Inflammatory macrophage treated with lipopolysaccharide for 1 hour (primary cell): ENCODE measurements at regions not wholly inside any gene's neighbourhood (a gene's known extent, or its start where the extent isn't known, plus 50 kb on each side); places are given as distances from the start of the nearest gene placed in this dataset.

Source experiments
- DNase-seq, 2 donors: peaks; one replicate each; pipeline ENCODE4 v3.0.0-alpha.2; 2020 to 2022

GRCh38 chr20:6533761-6534479 lies 233.6 kb upstream of the BMP2 start:
- no peak for DNase-seq

DNA sequence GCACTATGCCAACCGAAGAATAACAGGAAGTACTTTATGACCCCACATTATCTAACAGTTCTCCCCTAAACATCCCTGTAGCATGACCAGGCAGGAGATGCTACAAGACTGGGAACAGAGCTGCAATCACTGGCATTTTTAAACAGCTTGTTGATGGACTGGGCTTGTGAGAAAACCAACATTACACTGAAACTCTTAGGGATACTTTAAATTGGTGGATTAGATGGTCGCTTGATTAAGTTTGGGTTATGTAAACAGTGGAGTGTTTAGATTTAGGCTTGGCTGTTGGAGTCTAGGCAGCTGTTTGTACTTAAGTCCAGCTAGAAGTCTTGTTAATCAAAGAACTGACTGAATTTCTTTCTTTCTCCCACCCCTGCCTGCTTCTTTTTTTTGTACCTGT lies 234.1 kb upstream of the BMP2 start:
- DNase-seq: no peak

GRCh38 chr20:6530779-6531315 lies 236.6 kb upstream of the BMP2 start:
- no peak for DNase-seq

DNA sequence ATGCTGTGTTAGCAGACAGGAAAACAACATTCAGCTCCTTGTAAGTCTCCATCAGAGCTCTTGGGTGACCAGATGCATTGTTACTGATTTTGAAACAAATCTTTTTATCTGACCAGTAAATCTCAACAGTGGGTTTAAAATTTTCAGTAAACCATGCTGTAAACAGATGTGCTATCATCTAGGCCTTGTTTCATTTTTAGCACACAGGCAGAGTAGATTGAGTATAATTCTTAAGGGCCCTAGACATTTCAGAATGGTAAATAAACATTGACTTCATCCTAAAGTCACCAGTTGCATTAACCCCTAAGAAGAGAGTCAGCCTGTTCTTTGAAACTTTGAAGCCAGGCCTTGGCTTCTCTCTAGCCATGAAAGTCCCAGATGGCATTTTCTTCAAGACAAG lies 237.2 kb upstream of the BMP2 start:
- no peak for DNase-seq

GRCh38 chr20:6525447-6526303 lies 241.8 kb upstream of the BMP2 start:
- DNase-seq: no peak

DNA sequence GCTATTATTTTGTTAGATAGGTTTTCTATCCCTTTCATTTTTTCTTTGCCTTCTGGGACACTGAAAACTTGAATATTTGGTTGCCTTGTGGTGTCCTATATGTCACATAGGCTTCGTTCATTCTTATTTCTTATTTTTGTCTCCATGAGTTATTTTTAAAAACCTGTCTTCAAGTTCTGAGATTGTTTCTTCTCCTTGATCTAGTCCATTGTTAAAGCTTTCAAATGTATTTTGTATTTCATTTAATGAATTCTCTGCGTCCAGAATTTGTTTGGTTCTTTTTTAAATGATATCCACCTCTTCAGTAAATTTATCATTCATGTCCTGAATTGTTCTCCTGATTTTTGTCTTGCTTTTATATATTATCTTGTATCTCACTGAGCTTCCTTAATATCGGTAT lies 243.2 kb upstream of the BMP2 start:
- no peak for DNase-seq

DNA sequence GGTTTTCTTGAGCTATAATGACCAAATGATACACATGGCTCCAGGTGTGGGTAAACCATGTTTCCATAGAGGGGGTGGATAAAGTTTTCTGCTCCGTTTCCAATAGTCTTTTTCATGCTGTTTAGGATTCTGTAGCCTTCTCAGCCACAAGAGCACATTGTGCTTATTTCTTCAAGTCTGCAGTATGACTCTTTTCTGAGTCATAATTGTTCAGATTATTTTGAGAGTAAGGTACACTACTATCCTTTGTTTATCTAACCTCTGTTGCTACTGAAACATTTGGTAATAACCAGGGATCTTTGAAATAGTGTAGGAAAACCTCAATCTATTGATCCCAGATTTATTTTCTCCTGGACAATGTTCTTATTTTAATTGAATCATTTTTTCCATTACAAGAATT lies 247.9 kb upstream of the BMP2 start:
- DNase-seq: no peak

DNA sequence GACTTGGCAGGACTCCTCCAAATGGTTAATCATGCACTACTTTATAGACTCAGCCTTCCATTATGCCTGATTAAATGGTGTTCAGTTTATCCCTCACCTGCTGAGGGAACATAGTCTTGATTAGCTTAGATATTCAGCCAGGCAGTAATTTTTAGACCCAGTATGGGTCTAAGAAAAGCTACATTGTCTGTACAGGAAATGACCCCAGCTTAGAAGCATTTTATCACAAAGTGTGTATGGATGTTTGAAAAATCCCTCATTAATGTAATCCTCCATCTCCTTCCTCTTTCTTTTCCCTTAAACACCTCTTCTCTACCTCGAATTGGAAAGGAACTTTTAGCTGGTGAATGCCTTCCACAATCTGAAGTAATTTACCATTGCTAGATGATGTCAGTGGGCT lies 252.2 kb upstream of the BMP2 start:
- no peak for DNase-seq

DNA sequence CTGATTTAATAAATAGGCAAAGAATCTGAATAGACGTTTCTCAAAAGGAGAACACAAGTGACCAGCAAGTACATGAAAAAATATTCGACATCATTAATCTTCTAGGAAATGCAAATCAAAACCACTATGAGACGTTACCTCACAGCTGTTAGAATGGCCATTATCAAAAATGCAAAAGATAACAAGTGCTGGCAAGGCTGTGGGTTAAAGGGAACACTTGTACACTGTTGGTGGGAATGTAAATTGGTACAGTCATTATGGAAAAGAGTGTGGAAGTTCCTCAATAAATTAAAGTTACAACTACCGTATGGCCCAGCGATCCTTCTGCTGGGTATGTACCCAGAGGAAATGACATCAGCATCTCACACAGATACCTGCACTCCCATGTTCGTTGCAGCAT lies 253.9 kb upstream of the BMP2 start:
- DNase-seq: no peak

DNA sequence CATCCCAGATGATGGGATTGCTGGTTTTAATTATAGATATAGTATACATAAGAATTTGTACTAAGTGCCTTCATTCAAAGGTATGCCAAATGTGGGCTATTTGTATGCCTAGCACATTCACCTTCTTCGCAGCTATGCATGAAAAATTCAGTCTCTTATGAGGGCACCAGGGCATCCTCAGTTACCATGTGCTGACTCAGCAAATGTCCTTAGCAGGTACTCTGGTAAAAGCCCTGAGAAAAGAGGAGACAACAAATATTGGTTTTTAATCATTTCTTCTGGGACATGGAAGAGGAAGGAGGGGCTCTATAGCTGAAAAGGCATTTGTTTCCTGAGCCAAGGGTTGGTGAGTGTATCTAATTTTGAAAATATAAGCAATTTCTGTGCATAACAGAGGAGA lies 258.1 kb upstream of the BMP2 start:
- no peak for DNase-seq

DNA sequence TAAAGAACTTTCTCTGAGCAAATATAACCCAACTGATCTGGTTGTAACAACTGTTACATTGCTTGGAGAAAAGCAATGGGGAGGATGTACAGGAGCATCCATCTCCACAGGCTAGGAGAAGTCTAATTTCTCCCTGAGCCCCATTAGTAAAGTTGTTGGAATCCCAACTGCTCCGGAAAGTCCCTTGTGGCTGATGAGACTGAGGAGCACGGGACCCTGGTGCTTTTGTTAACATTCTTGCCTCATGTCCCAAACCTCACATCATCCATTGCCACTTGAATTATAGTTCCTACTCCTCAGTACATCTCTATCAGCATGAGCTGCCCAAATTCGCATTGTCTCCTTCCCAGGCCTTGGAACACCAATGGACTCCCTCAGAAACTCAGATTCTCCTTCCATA lies 260.6 kb upstream of the BMP2 start:
- no peak for DNase-seq

GRCh38 chr20:6504826-6505225 lies 262.7 kb upstream of the BMP2 start:
- no peak for DNase-seq

DNA sequence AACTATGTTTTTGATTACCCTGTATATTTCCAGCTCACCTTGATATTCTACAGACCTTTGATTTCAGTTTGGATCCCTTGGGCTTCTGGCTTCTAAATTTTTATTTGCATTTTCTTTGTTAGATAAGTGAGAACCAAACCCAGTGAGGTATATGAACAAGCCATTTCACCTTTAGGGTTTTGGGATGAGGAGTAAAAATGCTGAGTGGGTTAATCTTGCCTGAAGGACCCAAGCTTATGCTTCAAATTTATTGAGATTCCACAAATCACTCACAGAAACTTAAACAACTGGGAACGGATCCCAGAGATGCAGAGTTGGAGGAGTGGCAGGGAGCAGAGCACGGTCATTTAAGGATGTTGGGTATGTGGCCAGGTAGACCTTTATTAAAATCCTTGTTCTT lies 263.3 kb upstream of the BMP2 start:
- no peak for DNase-seq

GRCh38 chr20:6502999-6503398 lies 264.5 kb upstream of the BMP2 start:
- DNase-seq: no peak

DNA sequence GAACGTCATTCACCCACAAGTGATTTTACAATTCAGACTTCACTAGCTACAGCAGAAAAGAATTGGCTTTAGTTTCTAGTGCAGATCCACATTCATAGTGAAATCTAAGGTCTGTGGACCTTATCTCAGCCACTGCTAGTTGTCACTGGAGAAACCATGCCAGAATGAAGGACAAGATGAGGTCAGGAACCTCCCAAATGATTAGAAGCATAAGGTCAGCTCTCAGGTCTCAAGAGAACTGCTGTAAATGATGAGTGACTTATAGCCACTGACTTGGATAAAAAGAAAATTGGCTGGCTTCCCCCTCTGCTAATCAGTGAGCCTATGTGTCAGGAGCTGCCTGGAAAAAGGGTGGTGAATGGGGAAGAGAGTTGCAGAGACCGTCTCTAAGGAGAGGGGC lies 265.3 kb upstream of the BMP2 start:
- no peak for DNase-seq

DNA sequence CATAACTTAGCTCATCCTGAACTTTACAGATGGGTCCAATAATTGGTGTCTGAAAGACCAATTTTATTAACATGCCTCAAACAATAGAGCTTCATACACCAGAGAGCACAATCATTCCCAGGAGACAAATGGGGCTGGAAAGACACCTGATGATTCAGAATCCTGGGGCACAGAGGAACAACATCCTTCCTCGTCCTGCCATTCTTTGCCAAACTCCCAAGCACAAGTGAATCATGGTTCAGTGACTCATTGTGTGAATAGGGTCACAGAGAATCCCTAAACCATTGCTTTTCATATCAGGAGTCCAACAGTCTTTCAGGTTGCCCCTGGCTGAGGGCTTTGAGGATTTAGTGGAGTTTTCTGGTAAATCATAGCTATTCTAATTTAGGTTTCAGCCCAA lies 266.4 kb upstream of the BMP2 start:
- DNase-seq: no peak

- DNase-seq: no peak
These were observed 267.9 kb upstream of the BMP2 start for GRCh38 chr20:6499566-6499965.

GRCh38 chr20:6496874-6497273 lies 270.6 kb upstream of the BMP2 start:
- DNase-seq: no peak

DNA sequence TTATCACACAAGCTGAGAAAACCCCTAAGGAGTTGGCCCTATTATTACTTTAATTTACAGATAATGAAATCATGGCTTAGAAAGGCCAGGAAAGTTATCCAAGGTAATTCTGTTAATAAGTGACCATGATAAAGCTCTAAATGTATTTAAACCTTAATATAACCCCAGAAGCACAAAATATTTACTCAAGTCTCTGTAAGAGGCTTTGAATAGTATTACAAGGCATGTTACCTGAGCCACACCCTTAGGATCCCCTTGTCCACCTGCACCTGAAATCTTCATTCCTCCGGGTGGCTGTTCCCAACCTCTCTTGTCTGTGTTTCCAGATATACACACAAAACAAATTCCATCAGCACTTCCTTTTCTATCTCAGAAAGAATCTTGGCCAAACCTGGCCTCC lies 271.6 kb upstream of the BMP2 start:
- DNase-seq: no peak

GRCh38 chr20:6492271-6493055 lies 275.0 kb upstream of the BMP2 start:
- no peak for DNase-seq

- DNase-seq: no peak
These were observed 276.6 kb upstream of the BMP2 start for GRCh38 chr20:6490849-6491248.

GRCh38 chr20:6489361-6490171 lies 277.9 kb upstream of the BMP2 start:
- DNase-seq: no peak

DNA sequence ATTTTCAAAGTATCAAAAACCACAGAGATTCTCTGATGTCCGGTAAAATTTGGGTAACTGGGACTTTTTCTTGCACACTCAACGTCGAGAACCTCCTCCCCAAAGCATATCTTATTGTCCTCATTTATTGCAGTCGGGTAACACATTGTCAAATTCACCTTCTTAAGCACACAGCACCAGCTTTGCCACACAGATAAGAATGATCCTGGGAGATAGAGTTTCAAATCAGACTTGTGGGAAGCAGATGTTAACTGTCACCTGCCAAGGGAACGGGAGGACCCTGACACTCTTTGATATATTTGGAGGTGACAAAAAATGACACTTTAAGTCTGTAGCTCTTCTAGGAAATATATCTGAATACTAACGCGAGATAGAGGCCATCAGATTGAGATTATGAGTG lies 282.1 kb upstream of the BMP2 start:
- no peak for DNase-seq
